Fibroblast of lung (primary cell): ENCODE measurements at regions not wholly inside any gene's neighbourhood (a gene's known extent, or its start where the extent isn't known, plus 50 kb on each side); places are given as distances from the start of the nearest gene placed in this dataset.

Experiments
- DNase-seq, 2 donors: peaks; one replicate each; pipeline versions ENCODE4 v3.0.0 to v3.0.0-alpha.2; 2010; ENCODE audit warnings: low read depth in 2 of 2
- H2AFZ ChIP-seq: 2 replicates; pipeline ENCODE4 v1.5.1; 2012; ENCODE audit warnings: low read length, control low read depth, inconsistent platforms
- H3K27ac ChIP-seq: 2 replicates; pipeline ENCODE4 v1.5.1; 2011; ENCODE audit warnings: low read length, control low read depth; ENCODE audit not compliant: insufficient read depth
- H3K27me3 ChIP-seq: 2 replicates; pipeline ENCODE4 v1.5.1; 2011; ENCODE audit warnings: mild to moderate bottlenecking, low read length; ENCODE audit not compliant: control insufficient read depth, insufficient read depth
- H3K36me3 ChIP-seq: 2 replicates; pipeline ENCODE4 v1.5.1; 2011; ENCODE audit warnings: low read length; ENCODE audit not compliant: control insufficient read depth, insufficient read depth
- H3K4me1 ChIP-seq: 2 replicates; pipeline ENCODE4 v1.5.1; 2011; ENCODE audit warnings: low read length; ENCODE audit not compliant: control insufficient read depth, insufficient read depth; ENCODE audit errors: extremely low read depth
- H3K4me2 ChIP-seq: 2 replicates; pipeline ENCODE4 v1.5.1; 2011; ENCODE audit warnings: low read length, control low read depth; ENCODE audit not compliant: insufficient read depth; ENCODE audit errors: extremely low read depth
- H3K4me3 ChIP-seq, 4 experiments: fragments of 200-600 bp in 1 of 4; sonication (generic) in 1 of 4; replicated peaks in 1 of 4; 2 replicates each; pipeline ENCODE4 v1.5.1; 2011 to 2016; ENCODE audit warnings: low read length in 4 of 4, low read depth in 3 of 4, mild to moderate bottlenecking in 3 of 4, control low read depth in 2 of 4, inconsistent platforms in 1 of 4, mixed read lengths in 1 of 4; ENCODE audit not compliant: insufficient read depth in 1 of 4; ENCODE audit errors: control extremely low read depth in 1 of 4
- H3K79me2 ChIP-seq: 2 replicates; pipeline ENCODE4 v1.5.1; 2012; ENCODE audit warnings: mild to moderate bottlenecking, low read length, inconsistent platforms; ENCODE audit not compliant: control insufficient read depth, insufficient read depth
- H3K9ac ChIP-seq: 2 replicates; pipeline ENCODE4 v1.5.1; 2011; ENCODE audit warnings: mild to moderate bottlenecking, low read length, control low read depth; ENCODE audit not compliant: insufficient read depth
- H3K9me3 ChIP-seq: 2 replicates; pipeline ENCODE4 v1.5.1; 2012; ENCODE audit warnings: low read depth, low read length; ENCODE audit not compliant: control insufficient read depth, insufficient read depth
- H4K20me1 ChIP-seq: 2 replicates; pipeline ENCODE4 v1.5.1; 2011; ENCODE audit warnings: low read length; ENCODE audit not compliant: control insufficient read depth, insufficient read depth; ENCODE audit errors: extremely low read depth
- EZH2 ChIP-seq: IDR thresholded peaks from 2 replicates; pipeline ENCODE4 v1.5.1; 2012; ENCODE audit warnings: low read length, control low read depth, mild to moderate bottlenecking; ENCODE audit errors: missing control alignments
- TF ChIP-seq, protein P1 (sequence below), 2 donors: IDR thresholded peaks in 1 of 2; conservative IDR thresholded peaks in 1 of 2; 1 replicate in 1 of 2; 2 replicates in 1 of 2; pipeline ENCODE4 v1.5.1; 2011 to 2012; ENCODE audit warnings: low read length in 2 of 2, control low read depth in 1 of 2, inconsistent platforms in 1 of 2, low read depth in 1 of 2, mild to moderate bottlenecking in 1 of 2

DNA sequence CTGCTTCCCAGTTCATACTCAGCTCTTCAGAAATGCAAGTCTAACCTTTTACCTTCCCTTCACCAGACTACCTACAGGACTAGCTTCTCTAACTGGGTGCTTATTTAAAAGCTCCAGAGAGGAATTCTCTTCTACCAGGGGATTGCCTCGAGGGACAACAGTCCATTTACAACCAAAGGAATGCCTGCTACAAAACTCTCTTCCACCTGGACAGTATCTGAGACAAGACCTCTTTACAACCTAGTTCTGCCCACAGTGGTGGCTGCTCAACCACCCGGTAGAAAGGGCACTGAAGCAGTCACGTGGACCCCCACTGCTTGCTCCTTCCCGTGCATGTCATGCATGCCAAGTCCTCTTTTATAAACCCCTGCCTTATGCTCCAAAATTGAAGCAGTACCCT is 158.1 kb upstream of the ANXA10 start:
- no peaks in the 10 kb centered on the region for H3K36me3 ChIP-seq
- no peak for TF ChIP-seq EZH2
- TF ChIP-seq, protein P1, sequence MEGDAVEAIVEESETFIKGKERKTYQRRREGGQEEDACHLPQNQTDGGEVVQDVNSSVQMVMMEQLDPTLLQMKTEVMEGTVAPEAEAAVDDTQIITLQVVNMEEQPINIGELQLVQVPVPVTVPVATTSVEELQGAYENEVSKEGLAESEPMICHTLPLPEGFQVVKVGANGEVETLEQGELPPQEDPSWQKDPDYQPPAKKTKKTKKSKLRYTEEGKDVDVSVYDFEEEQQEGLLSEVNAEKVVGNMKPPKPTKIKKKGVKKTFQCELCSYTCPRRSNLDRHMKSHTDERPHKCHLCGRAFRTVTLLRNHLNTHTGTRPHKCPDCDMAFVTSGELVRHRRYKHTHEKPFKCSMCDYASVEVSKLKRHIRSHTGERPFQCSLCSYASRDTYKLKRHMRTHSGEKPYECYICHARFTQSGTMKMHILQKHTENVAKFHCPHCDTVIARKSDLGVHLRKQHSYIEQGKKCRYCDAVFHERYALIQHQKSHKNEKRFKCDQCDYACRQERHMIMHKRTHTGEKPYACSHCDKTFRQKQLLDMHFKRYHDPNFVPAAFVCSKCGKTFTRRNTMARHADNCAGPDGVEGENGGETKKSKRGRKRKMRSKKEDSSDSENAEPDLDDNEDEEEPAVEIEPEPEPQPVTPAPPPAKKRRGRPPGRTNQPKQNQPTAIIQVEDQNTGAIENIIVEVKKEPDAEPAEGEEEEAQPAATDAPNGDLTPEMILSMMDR (conservative IDR thresholded peaks at IDR 0.05 in 1 of 2, IDR thresholded peaks at IDR 0.05 in 1 of 2; ENCODE audit: low read depth in 1 of 2, low read length in 2 of 2), result no peak
- H4K20me1 ChIP-seq, result no peaks in the 10 kb centered on the region
- H2AFZ ChIP-seq, result no peak overlapping the region
- H3K4me1 ChIP-seq, result no peaks in the 10 kb centered on the region
- H3K4me2 ChIP-seq, result no peak overlapping the region
- no peak overlapping the region for H3K27ac ChIP-seq
- H3K9ac ChIP-seq, result no peak overlapping the region
- DNase-seq, result no peak
- no peaks in the 10 kb centered on the region for H3K9me3 ChIP-seq
- no peaks in the 10 kb centered on the region for H3K79me2 ChIP-seq
- no peaks in the 10 kb centered on the region for H3K27me3 ChIP-seq
- no peak overlapping the region for H3K4me3 ChIP-seq

- Histone ChIP-seq H3K4me1 (no peaks in the 10 kb centered on the region), H3K27me3 (no peaks in the 10 kb centered on the region), H3K9me3 (no peaks in the 10 kb centered on the region), H4K20me1 (no peaks in the 10 kb centered on the region), H3K79me2 (no peaks in the 10 kb centered on the region), H3K36me3 (no peaks in the 10 kb centered on the region), H3K4me3 (no peak overlapping the region), H2AFZ (no peak overlapping the region), H3K27ac (no peak overlapping the region), H3K4me2 (no peak overlapping the region), H3K9ac (no peak overlapping the region)
- peak in 1 of 2 donors; percentile 37 for DNase-seq
- TF ChIP-seq EZH2, result no peak
- TF ChIP-seq, protein P1 (conservative IDR thresholded peaks at IDR 0.05 in 1 of 2, IDR thresholded peaks at IDR 0.05 in 1 of 2; ENCODE audit: low read depth in 1 of 2, low read length in 2 of 2), result no peak
Observed at GRCh38 chr4:167939863-167940616, 152.3 kb upstream of the ANXA10 start.

GRCh38 chr4:167943872-167944505 is 148.3 kb upstream of the ANXA10 start:
- Histone ChIP-seq H3K79me2 (no peaks in the 10 kb centered on the region), H3K4me3 (no peak overlapping the region), H3K4me1 (no peaks in the 10 kb centered on the region), H3K4me2 (no peak overlapping the region), H3K9me3 (no peaks in the 10 kb centered on the region), H4K20me1 (no peaks in the 10 kb centered on the region), H3K27me3 (no peaks in the 10 kb centered on the region), H2AFZ (no peak overlapping the region), H3K36me3 (no peaks in the 10 kb centered on the region), H3K27ac (no peak overlapping the region), H3K9ac (no peak overlapping the region)
- TF ChIP-seq, protein P1 (conservative IDR thresholded peaks at IDR 0.05 in 1 of 2, IDR thresholded peaks at IDR 0.05 in 1 of 2; ENCODE audit: low read depth in 1 of 2, low read length in 2 of 2), result no peak
- no peak for TF ChIP-seq EZH2
- DNase-seq, result peak in 1 of 2 donors; percentile 11
